ENCODE measurements at regions not wholly inside any gene's neighbourhood (a gene's known extent, or its start where the extent isn't known, plus 50 kb on each side); places are given as distances from the start of the nearest gene placed in this dataset.

GRCh38 chr20:59398537-59399205, 98.3 kb downstream of the EDN3 start:
- H3K4me1 ChIP-seq (ENCODE audit: control insufficient read depth in 1 of 2, insufficient read depth in 2 of 2, low read length in 2 of 2), result no peaks in the 10 kb centered on the region
- no peak for ATAC-seq (ENCODE audit: low FRiP score)
- intact Hi-C loops (cut with DNase I), result no loop called here

DNA sequence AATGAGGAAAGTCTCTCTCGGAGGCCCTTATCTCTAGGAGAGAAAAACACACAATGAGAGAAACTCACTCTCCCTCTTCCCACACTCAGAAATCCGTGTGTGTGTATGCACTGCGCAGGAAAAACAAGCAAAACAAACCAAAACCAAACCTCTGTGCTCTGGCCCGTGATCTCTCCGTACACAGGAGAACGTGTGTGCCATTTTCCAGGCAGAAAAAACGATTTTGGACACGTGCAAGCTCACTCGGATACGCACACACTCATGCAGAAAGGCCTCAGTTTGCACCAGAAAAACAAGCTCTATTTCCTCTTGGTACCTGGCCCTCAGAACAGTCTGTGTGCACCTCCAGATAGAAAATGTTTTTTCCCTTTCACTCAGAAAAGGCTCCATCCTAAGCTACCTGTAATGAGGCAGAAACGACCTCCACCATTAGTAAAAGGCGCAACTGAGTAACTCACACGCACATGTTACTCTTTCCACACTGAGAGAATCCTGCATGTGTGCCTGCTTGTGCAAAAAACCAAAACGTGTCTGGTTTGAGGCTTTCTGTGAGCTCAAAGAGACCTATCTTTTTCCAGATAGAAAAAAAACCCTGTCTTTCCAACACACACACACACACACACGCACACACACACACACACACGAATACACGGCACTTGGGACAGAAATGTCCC, 99.2 kb downstream of the EDN3 start:
- DNase-seq (no peak), ATAC-seq (ENCODE audit: low FRiP score) (no peak)
- Histone ChIP-seq H3K4me3 (ENCODE audit: low read length in 2 of 2) (no peak overlapping the region), H3K4me1 (ENCODE audit: control insufficient read depth in 1 of 2, insufficient read depth in 2 of 2, low read length in 2 of 2) (no peaks in the 10 kb centered on the region), H3K9me3 (ENCODE audit: control insufficient read depth, low read length) (peaks cover 1% of the 10 kb centered on the region), H3K27me3 (ENCODE audit: control insufficient read depth in 1 of 2, insufficient read depth in 2 of 2, low read length in 1 of 2) (no peaks in the 10 kb centered on the region), H3K27ac (ENCODE audit: low read depth in 1 of 2, low read length in 2 of 2) (no peak overlapping the region), H3K36me3 (ENCODE audit: control insufficient read depth in 1 of 2, insufficient read depth in 2 of 2, low read length in 1 of 2) (no peaks in the 10 kb centered on the region)
- intact Hi-C loops (cut with DNase I), result no loop called here
- WGBS, 2 donors, result 42 to 47% methylated on average over 17 of the region's 17 CpGs

More at GRCh38 chr20:59398537-59399205, 98.3 kb downstream of the EDN3 start:
- Histone ChIP-seq H3K27me3 (ENCODE audit: control insufficient read depth in 1 of 2, insufficient read depth in 2 of 2, low read length in 1 of 2) (no peaks in the 10 kb centered on the region), H3K4me3 (ENCODE audit: low read length in 2 of 2) (no peak overlapping the region), H3K36me3 (ENCODE audit: control insufficient read depth in 1 of 2, insufficient read depth in 2 of 2, low read length in 1 of 2) (no peaks in the 10 kb centered on the region), H3K27ac (ENCODE audit: low read depth in 1 of 2, low read length in 2 of 2) (no peak overlapping the region), H3K9me3 (ENCODE audit: control insufficient read depth, low read length) (peaks cover 1% of the 10 kb centered on the region)
- no peak for DNase-seq
- 23 to 33% methylated on average over 12 of the region's 12 CpGs for WGBS, 2 donors

- intact Hi-C loops (cut with DNase I), result no loop called here
- DNase-seq, result no peak
- no peak for ATAC-seq (ENCODE audit: low FRiP score)
- H3K4me1 ChIP-seq (ENCODE audit: control insufficient read depth in 1 of 2, insufficient read depth in 2 of 2, low read length in 2 of 2), result no peaks in the 10 kb centered on the region
- H3K4me3 ChIP-seq (ENCODE audit: low read length in 2 of 2), result no peak overlapping the region
- peaks cover 1% of the 10 kb centered on the region for H3K9me3 ChIP-seq (ENCODE audit: control insufficient read depth, low read length)
- no peaks in the 10 kb centered on the region for H3K36me3 ChIP-seq (ENCODE audit: control insufficient read depth in 1 of 2, insufficient read depth in 2 of 2, low read length in 1 of 2)
- WGBS, 2 donors, result 37 to 42% methylated on average over 9 of the region's 9 CpGs
- no peaks in the 10 kb centered on the region for H3K27me3 ChIP-seq (ENCODE audit: control insufficient read depth in 1 of 2, insufficient read depth in 2 of 2, low read length in 1 of 2)
- no peak overlapping the region for H3K27ac ChIP-seq (ENCODE audit: low read depth in 1 of 2, low read length in 2 of 2)
Measured at GRCh38 chr20:59400708-59401107, 100.3 kb downstream of the EDN3 start.

- Histone ChIP-seq H3K9me3 (ENCODE audit: control insufficient read depth, low read length) (no peaks in the 10 kb centered on the region), H3K27me3 (ENCODE audit: control insufficient read depth in 1 of 2, insufficient read depth in 2 of 2, low read length in 1 of 2) (no peaks in the 10 kb centered on the region), H3K4me3 (ENCODE audit: low read length in 2 of 2) (no peak overlapping the region), H3K36me3 (ENCODE audit: control insufficient read depth in 1 of 2, insufficient read depth in 2 of 2, low read length in 1 of 2) (no peaks in the 10 kb centered on the region), H3K27ac (ENCODE audit: low read depth in 1 of 2, low read length in 2 of 2) (no peak overlapping the region), H3K4me1 (ENCODE audit: control insufficient read depth in 1 of 2, insufficient read depth in 2 of 2, low read length in 2 of 2) (no peaks in the 10 kb centered on the region)
- 3% methylated on average over 9 of the region's 9 CpGs for WGBS, 2 donors
- DNase-seq (no peak), ATAC-seq (ENCODE audit: low FRiP score) (no peak)
- intact Hi-C loops (cut with DNase I), result no loop called here
Measured at GRCh38 chr20:59402681-59403080, 102.3 kb downstream of the EDN3 start.

GRCh38 chr20:59403261-59403961, 103.0 kb downstream of the EDN3 start:
- Histone ChIP-seq H3K4me1 (ENCODE audit: control insufficient read depth in 1 of 2, insufficient read depth in 2 of 2, low read length in 2 of 2) (no peaks in the 10 kb centered on the region), H3K9me3 (ENCODE audit: control insufficient read depth, low read length) (no peaks in the 10 kb centered on the region), H3K27ac (ENCODE audit: low read depth in 1 of 2, low read length in 2 of 2) (no peak overlapping the region), H3K4me3 (ENCODE audit: low read length in 2 of 2) (no peak overlapping the region), H3K27me3 (ENCODE audit: control insufficient read depth in 1 of 2, insufficient read depth in 2 of 2, low read length in 1 of 2) (no peaks in the 10 kb centered on the region), H3K36me3 (ENCODE audit: control insufficient read depth in 1 of 2, insufficient read depth in 2 of 2, low read length in 1 of 2) (no peaks in the 10 kb centered on the region)
- 4% methylated on average over 40 to 46 of the region's 46 CpGs for WGBS, 2 donors
- intact Hi-C loops (cut with DNase I), result no loop called here
- ATAC-seq (ENCODE audit: low FRiP score) (peak; percentile 78), DNase-seq (peak in 1 of 2 donors; percentile 85)

DNA sequence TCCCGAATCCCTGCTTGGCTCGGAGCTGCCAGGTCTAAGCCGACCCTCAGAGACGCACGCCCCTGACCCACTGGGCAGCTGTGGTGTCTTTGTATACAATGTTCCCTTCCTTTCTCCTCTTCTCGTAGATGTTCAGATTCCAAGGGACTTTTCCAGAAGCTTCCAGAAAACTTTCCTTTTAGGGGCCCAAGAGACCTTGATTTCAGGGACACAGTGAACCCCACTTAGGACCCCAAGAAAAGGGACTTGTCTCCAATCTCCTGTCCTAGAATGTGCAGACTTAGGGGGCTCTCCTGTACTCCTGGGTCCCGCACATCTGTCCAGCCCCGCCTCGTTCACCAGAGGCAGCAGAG, 103.5 kb downstream of the EDN3 start:
- ATAC-seq (ENCODE audit: low FRiP score) (no peak), DNase-seq (no peak)
- Histone ChIP-seq H3K4me1 (ENCODE audit: control insufficient read depth in 1 of 2, insufficient read depth in 2 of 2, low read length in 2 of 2) (no peaks in the 10 kb centered on the region), H3K27me3 (ENCODE audit: control insufficient read depth in 1 of 2, insufficient read depth in 2 of 2, low read length in 1 of 2) (no peaks in the 10 kb centered on the region), H3K9me3 (ENCODE audit: control insufficient read depth, low read length) (no peaks in the 10 kb centered on the region), H3K36me3 (ENCODE audit: control insufficient read depth in 1 of 2, insufficient read depth in 2 of 2, low read length in 1 of 2) (no peaks in the 10 kb centered on the region), H3K27ac (ENCODE audit: low read depth in 1 of 2, low read length in 2 of 2) (no peak overlapping the region), H3K4me3 (ENCODE audit: low read length in 2 of 2) (no peak overlapping the region)
- intact Hi-C loops (cut with DNase I), result no loop called here
- WGBS, 2 donors, result 21% methylated on average over 9 of the region's 9 CpGs

DNA sequence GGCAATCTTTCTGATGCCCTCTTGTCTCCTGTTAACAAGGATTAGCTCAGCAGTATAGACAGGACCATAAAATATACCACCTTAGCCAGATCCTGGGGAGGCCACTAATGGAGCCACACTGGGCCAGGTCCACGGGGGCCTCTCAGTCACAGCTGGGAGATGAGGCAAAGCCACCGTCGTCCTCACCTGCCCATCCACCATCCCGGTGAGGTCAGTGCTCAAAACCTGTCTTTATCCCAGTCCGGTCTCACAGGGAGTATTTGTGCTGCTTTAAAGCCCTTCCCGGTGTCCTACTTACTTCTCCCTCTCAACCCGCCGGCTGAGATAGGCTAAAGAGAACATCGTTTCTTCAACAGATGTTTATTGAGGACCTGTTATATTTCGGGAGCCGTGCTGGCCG, 104.3 kb downstream of the EDN3 start:
- H3K36me3 ChIP-seq (ENCODE audit: control insufficient read depth in 1 of 2, insufficient read depth in 2 of 2, low read length in 1 of 2), result no peaks in the 10 kb centered on the region
- no peaks in the 10 kb centered on the region for H3K4me1 ChIP-seq (ENCODE audit: control insufficient read depth in 1 of 2, insufficient read depth in 2 of 2, low read length in 2 of 2)
- H3K27me3 ChIP-seq (ENCODE audit: control insufficient read depth in 1 of 2, insufficient read depth in 2 of 2, low read length in 1 of 2), result no peaks in the 10 kb centered on the region
- WGBS, 2 donors, result 60 to 62% methylated on average over 12 of the region's 12 CpGs
- no peak overlapping the region for H3K27ac ChIP-seq (ENCODE audit: low read depth in 1 of 2, low read length in 2 of 2)
- H3K4me3 ChIP-seq (ENCODE audit: low read length in 2 of 2), result no peak overlapping the region
- intact Hi-C loops (cut with DNase I), result no loop called here
- DNase-seq (no peak), ATAC-seq (ENCODE audit: low FRiP score) (no peak)
- H3K9me3 ChIP-seq (ENCODE audit: control insufficient read depth, low read length), result no peaks in the 10 kb centered on the region

GRCh38 chr20:59405226-59406200, 105.1 kb downstream of the EDN3 start:
- Histone ChIP-seq H3K27me3 (ENCODE audit: control insufficient read depth in 1 of 2, insufficient read depth in 2 of 2, low read length in 1 of 2) (no peaks in the 10 kb centered on the region), H3K27ac (ENCODE audit: low read depth in 1 of 2, low read length in 2 of 2) (no peak overlapping the region), H3K36me3 (ENCODE audit: control insufficient read depth in 1 of 2, insufficient read depth in 2 of 2, low read length in 1 of 2) (no peaks in the 10 kb centered on the region), H3K4me1 (ENCODE audit: control insufficient read depth in 1 of 2, insufficient read depth in 2 of 2, low read length in 2 of 2) (no peaks in the 10 kb centered on the region), H3K9me3 (ENCODE audit: control insufficient read depth, low read length) (no peaks in the 10 kb centered on the region), H3K4me3 (ENCODE audit: low read length in 2 of 2) (no peak overlapping the region)
- ATAC-seq (ENCODE audit: low FRiP score) (no peak), DNase-seq (no peak)
- WGBS, 2 donors, result 59 to 60% methylated on average over 15 of the region's 15 CpGs
- intact Hi-C loops (cut with DNase I), result no loop called here
